Adrenal gland (tissue), 9 donors: ENCODE measurements at regions not wholly inside any gene's neighbourhood (a gene's known extent, or its start where the extent isn't known, plus 50 kb on each side); places are given as distances from the start of the nearest gene placed in this dataset.

Experiments used
- DNase-seq, 7 donors: peaks; one replicate each; pipeline ENCODE4 v3.0.0-alpha.2; 2019 to 2020
- H3K27ac ChIP-seq, 5 donors: fragments of 200-600 bp; sonication (generic) in 4 of 5; 1 replicate in 3 of 5; 2 replicates in 2 of 5; pipeline versions ENCODE4 v1.5.1 to v1.8.0; 2016 to 2020; ENCODE audit warnings: mild to moderate bottlenecking in 1 of 5
- H3K27me3 ChIP-seq: fragments of 200-600 bp; 2 replicates; pipeline ENCODE4 v1.8.0; 2021
- H3K36me3 ChIP-seq, 2 donors: fragments of 200-600 bp; replicated peaks in 1 of 2; 1 replicate in 1 of 2; 2 replicates in 1 of 2; pipeline versions ENCODE4 v1.5.1 to v1.8.0; 2018 to 2022
- H3K4me1 ChIP-seq, 2 donors: fragments of 200-600 bp; replicated peaks in 1 of 2; 1 replicate in 1 of 2; 2 replicates in 1 of 2; pipeline versions ENCODE4 v1.5.1 to v1.8.0; 2018 to 2021
- H3K4me3 ChIP-seq, 4 donors: fragments of 200-600 bp; sonication (generic) in 3 of 4; one replicate each; pipeline ENCODE4 v1.5.1; 2016 to 2018
- H3K9me3 ChIP-seq, 3 donors: fragments of 200-600 bp; sonication (generic) in 1 of 3; replicated peaks in 1 of 3; 1 replicate in 2 of 3; 2 replicates in 1 of 3; pipeline versions ENCODE4 v1.5.1 to v1.8.0; 2016 to 2021
- CTCF ChIP-seq, 6 experiments: fragments of 450-650 bp in 4 of 6; fragments of 200-600 bp in 2 of 6; sonication (generic) in 1 of 6; IDR thresholded peaks; 1 replicate in 5 of 6; 2 replicates in 1 of 6; pipeline versions ENCODE4 v1.5.1 to v1.8.0; 2016 to 2021; ENCODE audit warnings: antibody characterized with exemption in 6 of 6, mild to moderate bottlenecking in 2 of 6, moderate library complexity in 1 of 6
- POLR2A ChIP-seq, 2 donors: fragments of 450-650 bp; IDR thresholded peaks; one replicate each; pipeline ENCODE4 v1.6.1; 2017; ENCODE audit warnings: antibody characterized with exemption in 2 of 2, mild to moderate bottlenecking in 2 of 2, moderate library complexity in 1 of 2
- WGBS, 4 donors: extraction: QIAGEN DNeasy Blood & Tissue Kit in 2 of 4; methylation state at CpG; one replicate each; pipeline versions ENCODE4 v1.1.5 to v1.1.7; 2013 to 2017; 5-methylcytosine and 5-hydroxymethylcytosine counted together
- intact Hi-C, 2 donors: fragments of 100-400 bp; cut with DNase I; formaldehyde crosslinking; loops; one replicate each; pipeline versions ENCODE4 v1.14.1 to v1.15.0; 2022 to 2023
- donor health status: healthy with polysubstance abuse.
- donor health status: Bipolar disorder and iron deficiency.
- donor health status: DM: yes; HTN: yes; CAD: no.
- donor health status: DM: no; HTN: no; CAD: no.
- donor health status: DM: no; HTN: no; CAD: no.

GRCh38 chr22:25406510-25407210 is 157.8 kb upstream of the GRK3 start:
- peak in 5 of 7 donors; percentile 35 to 46 (median 43) for DNase-seq
- Histone ChIP-seq H3K27me3 (no peaks in the 10 kb centered on the region), H3K27ac (no peak overlapping the region), H3K4me3 (no peak overlapping the region), H3K4me1 (peaks cover 24 to 31% of the 10 kb centered on the region in 2 donors), H3K9me3 (no peaks in the 10 kb centered on the region), H3K36me3 (no peaks in the 10 kb centered on the region)
- 84 to 88% (median 85%) methylated on average over 10 of the region's 10 CpGs for WGBS, 4 donors
- intact Hi-C loops = no loop called here
- TF ChIP-seq CTCF (IDR thresholded peaks at IDR 0.05) (no peak), POLR2A (IDR thresholded peaks at IDR 0.05) (no peak)

GRCh38 chr22:25407226-25407858 is 157.1 kb upstream of the GRK3 start:
- no peak for TF ChIP-seq CTCF (IDR thresholded peaks at IDR 0.05)
- no peak for TF ChIP-seq POLR2A (IDR thresholded peaks at IDR 0.05)
- Histone ChIP-seq H3K36me3 (no peaks in the 10 kb centered on the region), H3K4me1 (peaks cover 23 to 24% of the 10 kb centered on the region in 2 donors), H3K27ac (no peak overlapping the region), H3K9me3 (no peaks in the 10 kb centered on the region), H3K4me3 (no peak overlapping the region), H3K27me3 (no peaks in the 10 kb centered on the region)
- intact Hi-C loops = no loop called here
- WGBS, 4 donors = 93 to 99% (median 95%) methylated on average over 11 of the region's 11 CpGs
- DNase-seq = no peak

- DNase-seq = no peak
- no peaks in the 10 kb centered on the region for H3K9me3 ChIP-seq
- no peak for TF ChIP-seq CTCF (IDR thresholded peaks at IDR 0.05)
- TF ChIP-seq POLR2A (IDR thresholded peaks at IDR 0.05) = no peak
- H3K27me3 ChIP-seq = no peaks in the 10 kb centered on the region
- intact Hi-C loops = no loop called here
- H3K4me1 ChIP-seq = peaks cover 18 to 19% of the 10 kb centered on the region in 2 donors
- 83 to 95% (median 91%) methylated on average over 2 of the region's 2 CpGs for WGBS, 4 donors
- H3K4me3 ChIP-seq = no peak overlapping the region
- H3K27ac ChIP-seq = no peak overlapping the region
- H3K36me3 ChIP-seq = no peaks in the 10 kb centered on the region
Measured at GRCh38 chr22:25407859-25408229, 156.6 kb upstream of the GRK3 start.

GRCh38 chr22:25409240-25409639 is 155.2 kb upstream of the GRK3 start:
- Histone ChIP-seq H3K36me3 (no peaks in the 10 kb centered on the region), H3K4me1 (peaks cover 5 to 6% of the 10 kb centered on the region in 2 donors), H3K4me3 (no peak overlapping the region), H3K27ac (no peak overlapping the region), H3K27me3 (no peaks in the 10 kb centered on the region), H3K9me3 (no peaks in the 10 kb centered on the region)
- WGBS, 4 donors = 65 to 80% (median 73%) methylated on average over 2 to 3 of the region's 3 CpGs
- intact Hi-C loops = no loop called here
- DNase-seq = no peak
- TF ChIP-seq POLR2A (IDR thresholded peaks at IDR 0.05) (no peak), CTCF (IDR thresholded peaks at IDR 0.05) (no peak)
